ENCODE measurements at regions not wholly inside any gene's neighbourhood (a gene's known extent, or its start where the extent isn't known, plus 50 kb on each side); places are given as distances from the start of the nearest gene placed in this dataset.

GRCh38 chr22:48979482-48979881 is 848.2 kb downstream of the BRD1 start:
- no peak for DNase-seq

- DNase-seq: no peak
Measured at GRCh38 chr22:48976556-48977535, 850.8 kb downstream of the BRD1 start.

DNA sequence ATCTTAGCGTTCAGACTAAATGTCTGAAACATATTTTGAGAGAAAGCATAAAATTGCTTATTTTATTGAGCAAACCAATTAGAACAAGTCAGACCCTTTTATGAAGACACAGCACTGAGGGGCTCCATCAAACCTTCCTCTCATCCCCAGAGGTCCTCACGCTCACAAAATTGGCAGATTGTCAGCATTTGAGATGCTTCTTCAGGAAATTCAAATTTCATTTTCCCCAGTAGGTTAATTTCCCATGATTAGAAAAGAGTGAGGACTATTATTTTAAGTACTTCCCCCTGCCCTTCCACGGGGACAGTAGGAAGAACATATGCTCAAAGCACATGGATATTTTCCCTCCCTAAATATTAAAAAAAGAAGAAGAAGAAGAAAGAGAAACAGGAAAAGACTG is 851.8 kb downstream of the BRD1 start:
- DNase-seq: no peak

- no peak for DNase-seq
Measured at GRCh38 chr22:48975316-48975741, 852.3 kb downstream of the BRD1 start.

- DNase-seq: no peak
Measured at GRCh38 chr22:48974443-48975315, 853.0 kb downstream of the BRD1 start.

GRCh38 chr22:48973694-48974041 is 854.0 kb downstream of the BRD1 start:
- DNase-seq: no peak

DNA sequence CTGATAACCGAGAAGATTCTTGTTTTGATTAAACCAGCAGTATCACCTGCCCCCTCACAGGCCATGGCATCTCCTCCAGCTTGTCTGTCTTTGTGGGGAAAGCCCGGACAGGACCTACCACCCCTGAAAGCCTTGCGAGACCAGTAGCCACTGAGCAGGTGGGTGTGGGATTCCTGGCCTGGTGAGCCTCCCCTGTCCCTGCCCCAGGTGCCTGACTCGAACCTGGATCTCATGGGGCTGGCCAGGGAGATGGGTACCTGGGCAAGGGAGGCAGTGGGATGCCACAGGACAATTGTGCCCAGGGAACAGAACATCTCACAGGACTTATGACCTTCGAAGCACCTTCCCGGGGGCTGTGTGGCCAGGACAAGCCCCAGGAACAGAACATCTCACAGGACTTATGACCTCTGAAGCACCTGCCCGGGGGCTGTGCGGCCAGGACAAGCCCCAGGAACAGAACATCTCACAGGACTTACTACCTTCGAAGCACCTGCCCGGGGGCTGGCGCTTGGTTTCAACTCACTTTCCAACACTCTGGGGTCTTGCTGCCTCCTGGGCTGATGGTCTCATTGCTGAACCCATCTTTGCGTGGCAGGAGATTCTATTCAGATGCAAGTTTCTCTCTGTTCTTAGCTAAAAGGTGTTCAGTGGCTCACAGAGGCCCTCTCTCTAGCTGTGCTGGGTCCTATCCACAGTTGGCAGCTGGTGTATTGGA is 854.5 kb downstream of the BRD1 start:
- DNase-seq: no peak

DNA sequence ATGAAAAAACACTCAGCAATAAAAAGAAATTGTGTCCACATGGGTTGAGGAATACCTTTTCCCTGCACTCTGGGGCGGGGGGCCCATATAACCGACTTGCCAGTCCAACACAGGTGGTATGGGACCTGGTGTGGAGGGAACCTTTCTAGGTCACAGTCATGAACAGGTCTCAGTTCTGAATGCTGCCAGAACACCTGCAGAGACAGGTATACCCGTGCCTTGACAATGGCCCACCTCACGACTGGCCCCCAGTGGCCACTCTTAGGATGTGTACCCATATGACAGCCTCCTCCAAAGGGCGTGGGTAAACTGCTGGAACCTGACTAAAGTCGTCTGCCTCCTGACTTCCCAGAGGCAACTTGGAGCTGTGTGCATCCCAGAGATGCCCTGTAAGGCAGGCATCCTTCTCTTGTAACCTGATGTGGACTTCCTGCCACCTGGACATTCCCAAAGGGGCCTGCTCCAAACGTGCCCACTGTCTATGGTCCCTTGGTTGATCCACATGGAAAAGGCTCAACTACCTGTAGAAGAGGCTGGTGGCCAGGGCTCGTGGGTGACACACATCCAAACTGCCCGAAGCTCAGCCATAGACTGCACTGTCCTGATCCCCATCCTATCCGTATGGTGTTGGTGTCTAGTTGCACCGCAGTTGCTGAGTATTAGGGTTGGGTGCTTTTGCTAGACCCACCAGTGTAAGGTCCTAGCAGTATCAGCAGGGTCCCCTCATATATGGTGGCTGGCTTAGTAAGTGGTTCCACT is 859.3 kb downstream of the BRD1 start:
- DNase-seq: peak; percentile 20

DNA sequence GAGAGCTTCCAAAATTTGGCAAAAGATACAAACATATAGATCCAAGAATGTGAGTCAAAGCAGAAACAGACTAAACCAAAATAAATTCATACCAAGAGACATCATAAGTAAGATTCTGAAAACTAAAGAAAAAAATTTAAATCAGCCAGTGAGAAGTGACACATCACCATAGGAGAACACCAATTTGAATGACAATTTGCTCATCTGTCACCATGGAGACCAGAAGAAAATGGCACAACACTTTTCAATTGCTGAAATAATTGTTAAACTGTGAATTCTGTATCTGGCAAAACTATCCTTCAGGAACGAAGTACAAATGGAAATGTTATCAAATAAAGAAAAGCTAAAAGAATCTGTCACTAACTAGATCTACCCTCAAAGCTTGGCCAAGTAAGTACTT is 864.3 kb downstream of the BRD1 start:
- no peak for DNase-seq

- DNase-seq: no peak
Measured at GRCh38 chr22:48961705-48962104, 866.0 kb downstream of the BRD1 start.

DNA sequence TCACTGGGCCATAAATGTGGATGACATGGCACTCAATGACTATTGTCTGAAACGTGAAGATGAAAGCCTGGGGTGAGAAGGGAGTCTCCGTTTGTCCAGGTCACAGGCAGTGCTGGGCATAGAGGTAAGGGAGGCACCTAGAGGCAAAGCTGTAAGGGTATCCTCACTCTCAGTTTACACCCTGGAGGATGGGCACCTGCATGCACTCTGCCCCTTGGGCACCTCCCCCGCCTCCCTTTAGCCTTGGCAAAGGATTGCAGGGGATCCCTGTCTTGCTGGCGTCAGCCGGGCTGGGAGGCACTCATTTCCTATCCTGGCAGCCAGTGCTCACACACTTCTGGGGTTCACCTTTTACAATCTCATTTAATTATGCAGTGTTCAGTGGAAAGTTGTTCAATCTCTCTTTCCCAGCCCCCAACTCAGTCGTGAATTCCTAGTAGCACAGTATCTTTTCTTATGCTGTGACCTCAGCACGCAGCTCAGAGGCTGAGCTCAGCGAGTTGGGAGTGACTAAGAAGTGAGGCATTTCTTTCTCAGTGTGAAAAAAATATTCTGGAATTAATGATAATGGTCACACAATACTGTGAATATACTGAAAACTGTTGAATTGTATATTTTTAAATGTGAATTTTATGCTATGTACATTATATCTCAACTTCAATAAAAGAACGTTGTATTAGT is 866.6 kb downstream of the BRD1 start:
- DNase-seq: no peak

DNA sequence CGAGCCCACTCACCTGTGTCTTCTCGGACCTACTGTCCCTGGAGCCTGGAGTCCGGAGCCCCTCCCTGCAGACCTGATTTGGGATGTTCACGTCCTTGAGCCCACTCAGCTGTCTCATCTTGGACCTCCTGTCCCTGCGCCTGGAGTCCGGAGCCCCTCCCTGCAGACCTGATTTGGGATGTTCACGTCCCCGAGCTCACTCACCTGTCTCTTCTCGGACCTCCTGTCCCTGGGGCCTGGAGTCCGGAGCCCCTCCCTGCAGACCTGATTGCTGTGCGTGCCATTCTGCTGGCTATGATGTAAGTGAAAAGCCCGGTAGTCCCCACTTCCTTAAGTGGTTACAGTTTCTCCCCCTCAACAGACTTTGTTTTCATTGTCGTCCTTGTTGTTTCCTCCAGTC is 867.1 kb downstream of the BRD1 start:
- DNase-seq: no peak

- no peak for DNase-seq
Measured at GRCh38 chr22:48959496-48959895, 868.2 kb downstream of the BRD1 start.

DNA sequence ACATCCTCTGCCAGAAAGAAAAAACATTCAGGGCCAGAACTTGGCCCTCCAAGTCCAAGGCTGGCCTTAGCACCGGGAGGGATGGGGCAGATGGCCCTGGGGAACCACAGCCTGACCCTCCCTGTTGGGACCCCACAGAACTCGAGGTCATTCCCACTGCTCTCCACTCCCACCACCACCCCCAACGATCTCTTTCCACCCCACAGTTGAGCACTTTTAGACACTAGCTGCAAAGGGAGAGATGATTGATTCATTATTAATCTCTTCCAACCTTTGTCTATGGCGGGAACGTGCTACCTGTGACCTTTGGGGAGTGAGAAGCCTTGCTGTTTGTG is 869.7 kb downstream of the BRD1 start:
- no peak for DNase-seq

- no peak for DNase-seq
Measured at GRCh38 chr22:48957311-48957986, 870.2 kb downstream of the BRD1 start.

- no peak for DNase-seq
Measured at GRCh38 chr22:48955351-48956311, 872.0 kb downstream of the BRD1 start.

GRCh38 chr22:48954781-48955311 is 872.8 kb downstream of the BRD1 start:
- DNase-seq: no peak

DNA sequence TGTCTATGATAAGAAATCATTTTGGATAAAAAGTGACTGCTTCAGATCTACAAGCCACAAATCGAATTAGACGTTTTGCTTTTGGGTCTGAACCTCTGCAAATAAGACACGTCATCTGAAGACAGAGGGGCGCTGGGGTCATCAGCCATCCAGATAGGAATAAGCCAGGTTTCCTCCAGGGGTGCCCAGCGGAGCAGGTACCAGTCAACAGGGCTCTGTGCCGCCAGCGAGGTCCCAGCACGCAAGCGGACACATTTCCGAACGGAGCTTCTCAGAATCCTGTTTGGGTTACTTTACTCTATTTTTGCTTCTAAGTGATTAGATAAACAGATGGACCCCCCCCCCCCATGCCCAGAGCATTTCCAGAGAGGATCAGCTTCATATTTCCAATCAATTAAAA is 873.8 kb downstream of the BRD1 start:
- no peak for DNase-seq

- no peak for DNase-seq
Measured at GRCh38 chr22:48953103-48953720, 874.5 kb downstream of the BRD1 start.
